NCI-H2227 treated with DMSO at 0.1 percent for 48 hours (cell line): ENCODE measurements at regions not wholly inside any gene's neighbourhood (a gene's known extent, or its start where the extent isn't known, plus 50 kb on each side); places are given as distances from the start of the nearest gene placed in this dataset.

Experiments
- DNase-seq: peaks from one replicate; lab custom pipeline; 2025; lab: John Stamatoyannopoulos, UW

- DNase-seq: no peak
Observed at GRCh38 chr16:80418517-80419355, 122.1 kb upstream of the DYNLRB2 start.

DNA sequence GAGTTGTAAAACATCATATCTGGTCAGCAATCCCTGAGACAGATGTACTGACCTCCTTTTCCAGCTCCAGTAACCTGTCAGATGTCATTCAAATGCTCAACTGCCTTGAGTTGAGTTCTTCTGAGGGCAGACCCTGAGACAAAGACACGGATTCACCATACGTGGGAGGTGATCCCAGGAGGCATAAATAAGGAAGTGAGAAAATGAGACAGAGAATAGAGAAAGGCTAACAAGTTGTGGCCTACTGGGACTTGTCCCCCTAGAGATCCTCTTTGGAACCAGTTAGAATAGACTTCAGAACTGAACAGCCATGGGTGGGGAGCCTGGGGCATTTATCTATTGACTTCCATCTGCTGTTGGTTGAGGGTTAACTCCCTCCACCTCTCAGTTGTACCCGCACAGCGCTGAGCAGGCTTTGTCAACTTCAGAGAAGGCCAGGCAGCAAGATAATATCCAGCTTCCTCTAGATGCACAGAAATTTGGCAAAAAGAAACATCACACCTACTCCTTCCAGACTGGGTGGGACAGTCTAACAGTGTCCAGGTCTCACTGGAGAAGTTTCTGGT lies 123.0 kb upstream of the DYNLRB2 start:
- no peak for DNase-seq

- no peak for DNase-seq
Observed at GRCh38 chr16:80408014-80408413, 132.8 kb upstream of the DYNLRB2 start.

DNA sequence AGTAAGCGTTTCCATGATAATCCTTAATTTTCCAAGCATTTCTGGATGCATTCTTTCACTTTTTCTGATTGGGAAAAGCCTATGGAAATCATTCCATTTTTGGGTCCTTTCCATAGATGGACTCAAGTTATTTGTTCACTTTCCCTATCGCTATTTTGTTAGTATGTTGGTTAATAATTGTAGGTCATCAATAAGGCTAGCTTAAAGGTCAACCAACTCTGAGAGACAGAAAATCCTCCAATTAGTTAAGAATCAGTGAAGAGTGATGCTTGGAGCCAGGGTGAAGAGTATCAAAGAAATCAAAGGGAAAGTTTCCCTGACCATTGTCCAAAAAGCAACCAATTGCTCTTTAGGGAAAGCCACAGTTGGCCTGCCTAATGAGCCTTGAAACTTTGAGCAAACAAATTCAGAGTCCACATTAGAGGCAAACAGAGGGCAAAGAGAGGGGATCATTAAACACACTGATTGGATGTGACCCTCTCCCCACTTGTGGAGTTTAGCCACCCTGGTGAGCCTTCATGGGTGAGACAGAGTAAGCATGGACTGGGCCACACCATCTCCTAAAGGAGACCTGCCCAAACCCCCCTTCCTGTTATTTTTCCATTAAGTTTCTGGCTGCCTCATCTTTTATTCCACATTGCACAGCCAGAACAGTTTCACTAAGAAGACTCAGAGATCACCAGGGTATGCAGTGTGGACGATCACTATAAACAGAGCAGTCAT lies 133.4 kb upstream of the DYNLRB2 start:
- DNase-seq: no peak

GRCh38 chr16:80404847-80405246 lies 135.9 kb upstream of the DYNLRB2 start:
- no peak for DNase-seq

DNA sequence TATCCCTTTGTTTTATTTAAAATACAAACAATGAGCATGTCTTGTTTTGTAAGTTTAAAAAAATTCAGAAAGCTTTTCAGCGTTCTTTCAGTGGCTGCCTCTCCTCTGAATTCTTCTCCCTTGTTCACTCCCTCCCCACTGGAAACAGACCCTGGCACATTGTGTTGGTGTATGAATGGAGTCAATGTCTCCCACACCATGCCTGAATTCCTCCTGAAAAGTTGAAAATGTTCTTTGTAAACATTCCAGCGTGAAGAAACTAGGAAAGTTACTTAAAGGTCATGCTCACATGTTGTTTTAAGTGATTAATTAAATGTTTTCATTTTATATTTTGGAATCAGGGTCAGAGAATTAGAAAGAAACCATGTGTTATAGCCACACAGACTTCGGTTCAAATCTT lies 136.9 kb upstream of the DYNLRB2 start:
- no peak for DNase-seq

GRCh38 chr16:80390871-80391489 lies 149.8 kb upstream of the DYNLRB2 start:
- DNase-seq: no peak

DNA sequence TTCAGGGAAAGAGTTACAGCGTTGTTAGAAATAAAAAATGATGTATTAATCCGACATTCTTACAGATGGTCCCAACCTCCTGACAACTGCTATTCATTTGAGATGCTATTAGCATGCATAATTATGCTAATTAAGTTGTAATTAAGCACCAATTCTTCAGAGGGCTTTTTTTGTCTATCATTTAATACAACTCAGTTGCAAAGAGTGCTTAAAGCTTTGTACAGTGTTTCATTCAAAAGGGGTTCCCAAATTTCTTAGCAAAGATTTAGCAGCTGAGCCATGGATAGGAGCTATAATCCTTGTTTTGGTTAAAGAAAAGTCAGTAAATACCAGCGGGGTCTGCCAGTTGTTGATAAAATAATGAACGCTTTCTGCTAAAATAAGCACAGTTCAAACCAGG lies 150.7 kb upstream of the DYNLRB2 start:
- DNase-seq: no peak

DNA sequence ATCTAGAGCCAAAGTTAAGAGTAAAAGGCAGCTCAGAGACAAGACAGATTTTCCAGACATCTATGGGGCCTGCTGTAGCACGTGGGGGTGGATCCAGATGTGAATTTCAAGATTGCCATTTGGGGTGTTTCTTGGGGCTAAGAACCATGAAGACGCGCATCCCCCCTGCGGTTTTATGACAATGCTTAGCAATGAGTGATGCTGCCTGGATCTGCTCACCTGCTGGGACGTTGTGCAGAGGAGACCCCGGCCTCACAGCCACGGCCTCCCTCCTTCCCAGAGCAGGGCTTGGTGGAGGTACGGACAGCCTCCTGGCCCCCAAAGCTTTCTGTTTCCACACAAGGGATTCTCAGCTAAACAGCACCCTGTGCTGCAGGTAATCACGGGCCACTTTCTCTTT lies 151.5 kb upstream of the DYNLRB2 start:
- no peak for DNase-seq

GRCh38 chr16:80387318-80387921 lies 153.4 kb upstream of the DYNLRB2 start:
- DNase-seq: no peak

DNA sequence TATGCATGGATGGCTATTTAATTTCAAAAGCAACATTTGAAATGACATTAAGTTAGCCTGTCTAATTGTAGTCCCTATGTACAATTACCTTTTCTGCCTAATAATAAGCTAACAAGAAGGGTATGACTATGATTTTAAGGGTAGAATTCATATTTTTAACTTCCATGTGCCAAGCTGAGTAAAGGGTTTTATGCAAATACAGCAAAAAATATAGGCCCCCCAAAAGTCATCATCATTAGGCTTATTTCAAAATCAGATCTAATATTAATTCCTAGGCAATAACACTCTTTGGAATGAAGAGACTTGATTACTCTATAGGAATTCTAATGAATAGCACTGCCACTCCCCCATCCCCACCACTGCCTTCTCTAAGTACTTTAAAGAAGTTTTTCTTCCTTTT lies 155.9 kb upstream of the DYNLRB2 start:
- no peak for DNase-seq

- no peak for DNase-seq
Observed at GRCh38 chr16:80380514-80380913, 160.3 kb upstream of the DYNLRB2 start.

GRCh38 chr16:80377096-80377956 lies 163.5 kb upstream of the DYNLRB2 start:
- DNase-seq: no peak

- DNase-seq: no peak
Observed at GRCh38 chr16:80375973-80376372, 164.8 kb upstream of the DYNLRB2 start.

- DNase-seq: no peak
Observed at GRCh38 chr16:80375513-80375912, 165.3 kb upstream of the DYNLRB2 start.

GRCh38 chr16:80372341-80372740 lies 168.5 kb upstream of the DYNLRB2 start:
- DNase-seq: no peak

GRCh38 chr16:80369138-80369958 lies 171.4 kb upstream of the DYNLRB2 start:
- DNase-seq: peak; percentile 34

DNA sequence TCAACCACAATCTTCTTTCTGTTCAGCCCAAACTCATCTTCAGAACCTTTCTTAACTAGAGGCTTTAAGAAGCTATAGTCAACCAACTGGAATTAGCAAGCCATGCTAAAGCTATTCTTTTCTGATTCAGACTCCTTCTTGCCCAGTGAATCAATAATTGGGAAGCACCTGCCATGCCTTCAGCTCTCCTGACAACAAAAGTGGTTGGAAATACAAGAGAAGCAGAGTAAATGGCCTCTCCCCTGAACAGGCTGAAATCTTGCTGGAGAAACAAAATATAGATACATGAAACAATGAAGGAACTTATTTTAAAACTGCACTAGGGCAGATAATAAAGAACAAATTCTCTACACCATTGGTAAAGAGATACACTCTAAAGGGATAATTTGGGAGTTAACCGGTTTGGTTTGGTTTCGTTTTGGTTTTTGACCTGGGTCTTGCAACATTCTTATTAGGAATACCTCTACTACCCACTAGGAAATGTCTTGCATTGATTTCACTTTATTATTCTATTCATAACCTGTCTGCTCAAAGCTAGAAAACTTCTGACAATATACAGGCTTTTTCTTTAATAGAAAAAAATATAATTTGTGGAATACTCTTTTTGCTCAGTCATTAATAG lies 173.6 kb upstream of the DYNLRB2 start:
- DNase-seq: no peak

DNA sequence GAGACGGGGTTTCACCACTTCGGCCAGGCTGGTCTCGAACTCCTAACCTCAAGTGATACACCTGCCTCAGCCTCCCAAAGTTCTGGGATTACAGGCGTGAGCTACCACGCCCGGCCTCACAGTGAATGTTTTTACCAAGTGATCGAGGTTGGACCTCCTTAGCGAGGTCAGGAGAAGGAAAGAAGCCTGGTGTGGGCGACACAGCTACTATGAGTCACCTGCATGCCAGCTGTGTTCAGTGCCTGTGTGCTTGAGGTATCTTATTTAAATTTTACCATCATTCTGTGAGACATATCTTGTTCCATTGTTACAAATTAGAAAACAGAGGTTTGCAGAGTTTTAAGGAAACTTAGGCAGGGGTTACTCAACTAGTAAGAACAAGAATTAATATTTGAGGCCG lies 174.8 kb upstream of the DYNLRB2 start:
- no peak for DNase-seq

GRCh38 chr16:80362816-80363215 lies 178.0 kb upstream of the DYNLRB2 start:
- no peak for DNase-seq
